K562 (cell line): ENCODE measurements at regions not wholly inside any gene's neighbourhood (a gene's known extent, or its start where the extent isn't known, plus 50 kb on each side); places are given as distances from the start of the nearest gene placed in this dataset.

Experiments used
- ATAC-seq: fragments of 200-7000 bp; cut with Tn5 transposase; 3 replicates; pipeline ENCODE4 v1.9.1; 2020; ENCODE audit warnings: moderate library complexity
- BruUV-seq: library from RNA; stranded (reverse); fragments of 400-500 nt; replicated peaks from 2 replicates; lab custom pipeline; 2021; lab: Mats Ljungman, UMichigan
- CTCF ChIA-PET: fragments of 300-600 bp; formaldehyde crosslinking; extraction: SDS; loops from one replicate; lab custom pipeline; 2021; ENCODE audit warnings: low intra/inter-chr PET ratio; lab: Yijun Ruan, JAX
- POLR2A ChIA-PET: fragments of 300-600, 350-650 bp; sonication (Branson Sonifier 250); formaldehyde crosslinking; extraction: SDS; loops from one replicate; lab custom pipeline; 2021; ENCODE audit warnings: antibody characterized with exemption, inconsistent platforms; lab: Yijun Ruan, JAX
- DNase-seq, 4 experiments: peaks; one replicate each; pipeline versions ENCODE4 v3.0.0 to v3.0.0-alpha.2; 2011 to 2018; ENCODE audit warnings: low spot score in 3 of 4, mixed read lengths in 3 of 4; ENCODE audit errors: extremely low read depth in 1 of 4
- FAIRE-seq: peaks from 2 replicates; lab custom pipeline; 2011; peaks lifted over from hg19 to GRCh38; lab: Jason Lieb, UNC
- H2AFZ ChIP-seq: 2 replicates; pipeline ENCODE4 v1.6.0; 2011; ENCODE audit warnings: low read depth, low read length, control low read depth, inconsistent platforms
- H3K27ac ChIP-seq: fragments of 200-600 bp; 3 replicates; pipeline ENCODE4 v1.8.0; 2011; ENCODE audit warnings: low read depth, mild to moderate bottlenecking, control low read depth, inconsistent platforms, low read length, moderate library complexity, mixed read lengths; ENCODE audit errors: extremely low read depth
- H3K27me3 ChIP-seq, 2 experiments: fragments of 300-600 bp in 1 of 2; 2 replicates in 1 of 2; 3 replicates in 1 of 2; pipeline versions ENCODE4 v1.6.0 to v1.8.0; 2011; ENCODE audit warnings: inconsistent platforms in 2 of 2, low read length in 2 of 2, mild to moderate bottlenecking in 1 of 2, mixed read lengths in 1 of 2, moderate library complexity in 1 of 2; ENCODE audit not compliant: control insufficient read depth in 2 of 2, insufficient read depth in 2 of 2
- H3K36me3 ChIP-seq: fragments of 300-600 bp; 3 replicates; pipeline ENCODE4 v1.8.0; 2011; ENCODE audit warnings: mild to moderate bottlenecking, low read length, inconsistent platforms; ENCODE audit not compliant: control insufficient read depth, insufficient read depth
- H3K4me1 ChIP-seq, 2 experiments: fragments of 200-600 bp in 1 of 2; replicated peaks in 1 of 2; 2 replicates in 1 of 2; 3 replicates in 1 of 2; pipeline versions ENCODE4 v1.5.1 to v1.8.0; 2011; ENCODE audit warnings: inconsistent platforms in 2 of 2, low read length in 2 of 2, mild to moderate bottlenecking in 1 of 2, mixed read lengths in 1 of 2, moderate library complexity in 1 of 2; ENCODE audit not compliant: control insufficient read depth in 2 of 2, insufficient read depth in 2 of 2
- H3K4me2 ChIP-seq: 2 replicates; pipeline ENCODE4 v1.6.1; 2011; ENCODE audit warnings: low read length, control low read depth, inconsistent platforms, mixed read lengths; ENCODE audit not compliant: insufficient read depth
- H3K4me3 ChIP-seq: fragments of 200-600 bp; sonication (generic), shearing (Covaris generic); 2 replicates; pipeline ENCODE4 v1.5.1; 2016; ENCODE audit warnings: control low read depth, inconsistent platforms
- H3K79me2 ChIP-seq: fragments of 200-600 bp; 3 replicates; pipeline ENCODE4 v1.8.0; 2011; ENCODE audit warnings: low read length, inconsistent platforms; ENCODE audit not compliant: control insufficient read depth, insufficient read depth
- H3K9ac ChIP-seq, 2 experiments: 2 replicates each; pipeline versions ENCODE4 v1.6.0 to v1.6.1; 2011; ENCODE audit warnings: low read depth in 2 of 2, low read length in 2 of 2, control low read depth in 1 of 2, inconsistent platforms in 1 of 2, mild to moderate bottlenecking in 1 of 2, mixed read lengths in 1 of 2; ENCODE audit not compliant: insufficient read depth in 1 of 2
- H3K9me1 ChIP-seq: one replicate; pipeline ENCODE4 v1.6.0; 2011; ENCODE audit warnings: inconsistent platforms, mild to moderate bottlenecking, low read length, moderate library complexity; ENCODE audit not compliant: control insufficient read depth, insufficient read depth
- H3K9me3 ChIP-seq: replicated peaks from 2 replicates; pipeline ENCODE4 v1.5.1; 2011; ENCODE audit warnings: low read depth, low read length, inconsistent platforms; ENCODE audit not compliant: control insufficient read depth, insufficient read depth
- H4K20me1 ChIP-seq: replicated peaks from 2 replicates; pipeline ENCODE4 v1.6.1; 2011; ENCODE audit warnings: low read length, inconsistent platforms, mixed read lengths; ENCODE audit not compliant: control insufficient read depth, insufficient read depth
- ADNP ChIP-seq: fragments of 200-800 bp; sonication (Bioruptor generic); IDR thresholded peaks from 2 replicates; pipeline ENCODE4 v1.6.1; 2016; ENCODE audit warnings: missing genetic modification characterization, missing compliant biosample characterization
- C11orf30 ChIP-seq: fragments of 450-650 bp; IDR thresholded peaks from 2 replicates; pipeline ENCODE4 v1.6.1; 2016; ENCODE audit warnings: low read depth, mild to moderate bottlenecking
- CBX3 ChIP-seq, 2 experiments: IDR thresholded peaks; 1 replicate in 1 of 2; 2 replicates in 1 of 2; pipeline ENCODE4 v1.6.1; 2012; ENCODE audit warnings: inconsistent platforms in 2 of 2, low read length in 2 of 2, borderline replicate concordance in 1 of 2, control low read depth in 1 of 2
- DACH1 ChIP-seq: fragments of 450-650 bp; IDR thresholded peaks from 2 replicates; pipeline ENCODE4 v1.6.1; 2018; ENCODE audit not compliant: partially characterized antibody
- MAFG ChIP-seq: fragments of 450-650 bp; conservative IDR thresholded peaks from 2 replicates; pipeline ENCODE4 v1.6.1; 2016; ENCODE audit warnings: missing genetic modification characterization, missing compliant biosample characterization
- NFE2 ChIP-seq: IDR thresholded peaks from 2 replicates; pipeline ENCODE4 v1.6.1; 2014; ENCODE audit warnings: antibody characterized with exemption, low read depth
- POU5F1 ChIP-seq: fragments of 150-350 bp; IDR thresholded peaks from 2 replicates; pipeline ENCODE4 v1.6.1; 2014; ENCODE audit warnings: borderline replicate concordance, low read length, low read depth, mild to moderate bottlenecking; ENCODE audit not compliant: partially characterized antibody
- RBM25 ChIP-seq: fragments of 200-400 bp; formaldehyde crosslinking; IDR thresholded peaks from 2 replicates; pipeline ENCODE4 v1.6.1; 2018; ENCODE audit warnings: low read length, low read depth, moderate library complexity; ENCODE audit not compliant: severe bottlenecking
- RNF2 ChIP-seq: sonication (generic); IDR thresholded peaks from 2 replicates; pipeline ENCODE4 v1.6.1; 2016
- SMARCE1 ChIP-seq: fragments of 450-650 bp; IDR thresholded peaks from 2 replicates; pipeline ENCODE4 v1.7.1; 2016; ENCODE audit warnings: mild to moderate bottlenecking
- TRIM24 ChIP-seq, 2 experiments: fragments of 450-650 bp; IDR thresholded peaks; 2 replicates each; pipeline ENCODE4 v1.6.1; 2016
- TRIM28 ChIP-seq: fragments of 450-650 bp; IDR thresholded peaks from 2 replicates; pipeline ENCODE4 v1.6.1; 2017
- ZNF146 ChIP-seq: IDR thresholded peaks from one replicate; pipeline ENCODE4 v1.6.1; 2018; ENCODE audit warnings: missing compliant biosample characterization; ENCODE audit not compliant: unreplicated experiment
- ZNF316 ChIP-seq: fragments of 450-650 bp; IDR thresholded peaks from 2 replicates; pipeline ENCODE4 v1.6.1; 2016
- ZNF584 ChIP-seq: fragments of 200-800 bp; sonication (Bioruptor generic); IDR thresholded peaks from 2 replicates; pipeline ENCODE4 v1.6.1; 2016; ENCODE audit warnings: low read depth, mild to moderate bottlenecking, missing genetic modification characterization, missing compliant biosample characterization
- WGBS: fragments of 100-300 bp; shearing (Covaris generic); methylation state at CpG from one replicate; pipeline ENCODE4 v1.1.6; 2016; ENCODE audit warnings: low coverage, mixed read lengths; ENCODE audit not compliant: insufficient coverage; ENCODE audit errors: missing lambda C conversion rate; 5-methylcytosine and 5-hydroxymethylcytosine counted together
- in situ Hi-C: fragments of 300-500 bp; cut with MboI; formaldehyde crosslinking; loops from 4 replicates; pipeline ENCODE4 v1.15.0; 2018; ENCODE audit warnings: inconsistent platforms, mixed read lengths
- intact Hi-C: fragments of 100-400 bp; cut with micrococcal nuclease; formaldehyde crosslinking; loops from 2 replicates; pipeline ENCODE4 v1.14.2; 2022
- TF ChIP-seq, protein P1 (sequence below): fragments of 450-650 bp; formaldehyde crosslinking; IDR thresholded peaks from 2 replicates; pipeline ENCODE4 v1.4.0; 2020; ENCODE audit warnings: mild to moderate bottlenecking, moderate library complexity

DNA sequence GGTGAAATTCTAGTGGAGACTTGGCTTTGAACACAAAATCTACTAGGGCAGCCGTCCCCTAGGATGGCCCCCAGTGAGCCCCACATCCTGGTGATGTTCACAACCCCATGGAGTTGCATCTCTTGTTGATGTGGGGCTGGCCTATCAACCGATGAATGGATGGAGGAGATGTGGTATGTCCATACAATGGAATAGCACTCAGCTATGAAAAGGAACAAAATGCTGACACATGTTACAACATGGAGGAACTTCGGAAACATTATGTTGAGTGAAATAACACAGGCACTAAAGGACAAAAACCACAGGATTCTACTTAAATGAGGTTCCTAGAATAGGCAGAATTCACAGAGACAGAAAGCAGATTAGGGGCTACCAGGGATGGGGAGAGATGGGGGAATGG lies 80.1 kb upstream of the ASAP2 start:
- Histone ChIP-seq H3K9me1 (no peaks in the 10 kb centered on the region), H3K4me1 (no peaks in the 10 kb centered on the region), H3K9me3 (0 out of 2 replicates have a peak, but pooled peaks cover 2% of the 10 kb centered on the region), H3K27ac (no peak overlapping the region), H2AFZ (no peak overlapping the region), H3K4me3 (no peak overlapping the region), H3K27me3 (no peaks in the 10 kb centered on the region), H3K36me3 (no peaks in the 10 kb centered on the region), H3K79me2 (no peaks in the 10 kb centered on the region), H4K20me1 (no peaks in the 10 kb centered on the region), H3K4me2 (no peak overlapping the region), H3K9ac (no peak overlapping the region)
- ChIA-PET POLR2A (no interaction called here), CTCF (no interaction called here)
- in situ Hi-C loops: no loop called here
- no peak for FAIRE-seq
- intact Hi-C loops: no loop called here
- no TSS peak for BruUV-seq
- TF ChIP-seq ZNF316 (peak; percentile 64), ADNP (tag) (no peak), SMARCE1 (no peak), C11orf30 (peak; percentile 41; the same call in 1 of the 2 replicates), RBM25 (peak; percentile 59), ZNF146 (CRISPR knock-in tag) (peak; percentile 96), TRIM28 (0 out of 2 replicates have a peak, but pooled peaks have one; percentile 21), DACH1 (no peak), TRIM24 (IDR thresholded peaks at IDR 0.05) (0 out of 4 replicates have a peak, but pooled peaks of 1 of the 2 experiments have one; percentile 17), RNF2 (no peak), MAFG (tag) (peak; percentile 14; the same call in 1 of the 2 replicates), CBX3 (IDR thresholded peaks at IDR 0.05; ENCODE audit: borderline replicate concordance in 1 of 2, low read length in 2 of 2) (peak in 1 of 2 experiments; percentile 69; a peak in 1 of 3 replicates), NFE2 (peak; percentile 41; the same call in 1 of the 2 replicates), POU5F1 (no peak), ZNF584 (CRISPR knock-in tag) (no peak)
- TF ChIP-seq, protein P1, sequence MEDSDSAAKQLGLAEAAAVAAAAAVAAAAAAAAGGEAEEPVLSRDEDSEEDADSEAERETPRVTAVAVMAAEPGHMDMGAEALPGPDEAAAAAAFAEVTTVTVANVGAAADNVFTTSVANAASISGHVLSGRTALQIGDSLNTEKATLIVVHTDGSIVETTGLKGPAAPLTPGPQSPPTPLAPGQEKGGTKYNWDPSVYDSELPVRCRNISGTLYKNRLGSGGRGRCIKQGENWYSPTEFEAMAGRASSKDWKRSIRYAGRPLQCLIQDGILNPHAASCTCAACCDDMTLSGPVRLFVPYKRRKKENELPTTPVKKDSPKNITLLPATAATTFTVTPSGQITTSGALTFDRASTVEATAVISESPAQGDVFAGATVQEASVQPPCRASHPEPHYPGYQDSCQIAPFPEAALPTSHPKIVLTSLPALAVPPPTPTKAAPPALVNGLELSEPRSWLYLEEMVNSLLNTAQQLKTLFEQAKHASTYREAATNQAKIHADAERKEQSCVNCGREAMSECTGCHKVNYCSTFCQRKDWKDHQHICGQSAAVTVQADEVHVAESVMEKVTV (CRISPR knock-in tag): no peak
- WGBS: 32% methylated on average over 3 of the region's 3 CpGs
- no peak for ATAC-seq
- DNase-seq: no peak
